Testis (tissue), 2 donors: ENCODE measurements at regions not wholly inside any gene's neighbourhood (a gene's known extent, or its start where the extent isn't known, plus 50 kb on each side); places are given as distances from the start of the nearest gene placed in this dataset.

Experiments used
- CTCF ChIP-seq, 3 experiments: fragments of 450-650 bp in 2 of 3; fragments of 200-600 bp in 1 of 3; sonication (generic) in 1 of 3; IDR thresholded peaks; one replicate each; pipeline ENCODE4 v1.5.1; 2016 to 2019; ENCODE audit warnings: antibody characterized with exemption in 3 of 3, mild to moderate bottlenecking in 2 of 3, moderate library complexity in 1 of 3
- POLR2A ChIP-seq: fragments of 450-650 bp; IDR thresholded peaks from one replicate; pipeline ENCODE4 v1.6.1; 2017; ENCODE audit warnings: antibody characterized with exemption, mild to moderate bottlenecking, moderate library complexity

GRCh38 chr2:8209494-8209893 lies 472.4 kb upstream of the ID2 start:
- TF ChIP-seq CTCF (IDR thresholded peaks at IDR 0.05) (no peak), POLR2A (no peak)
